ENCODE measurements at regions not wholly inside any gene's neighbourhood (a gene's known extent, or its start where the extent isn't known, plus 50 kb on each side); places are given as distances from the start of the nearest gene placed in this dataset.

- TF ChIP-seq ZNF281 (CRISPR knock-in tag; IDR thresholded peaks at IDR 0.05; ENCODE audit: borderline replicate concordance) (peak; percentile 52; the same call in 1 of the 2 replicates), LCORL (IDR thresholded peaks at IDR 0.05) (no peak), LCORL (CRISPR knock-in tag; IDR thresholded peaks at IDR 0.05) (peak; percentile 94), ZNF572 (CRISPR knock-in tag; IDR thresholded peaks at IDR 0.05) (no peak), ZBTB2 (CRISPR knock-in tag; IDR thresholded peaks at IDR 0.05; ENCODE audit: low read depth) (no peak), TRIM22 (IDR thresholded peaks at IDR 0.05) (no peak), FOXP4 (CRISPR knock-in tag; IDR thresholded peaks at IDR 0.05) (peak; percentile 80), ZNF503 (CRISPR knock-in tag; IDR thresholded peaks at IDR 0.05) (peak; percentile 81), NFYB (CRISPR knock-in tag; IDR thresholded peaks at IDR 0.05) (no peak), KLF12 (CRISPR knock-in tag; IDR thresholded peaks at IDR 0.05; ENCODE audit: borderline replicate concordance) (0 out of 2 replicates have a peak, but pooled peaks have one; percentile 37), ASH2L (IDR thresholded peaks at IDR 0.05; ENCODE audit: insufficient read length, low read depth, low read length) (no peak), ZNF670 (CRISPR knock-in tag; IDR thresholded peaks at IDR 0.05; ENCODE audit: borderline replicate concordance) (no peak), TP53 (CRISPR knock-in tag; conservative IDR thresholded peaks at IDR 0.05) (no peak), PHF21A (CRISPR knock-in tag; IDR thresholded peaks at IDR 0.05) (peak; percentile 72; the same call in 1 of the 2 replicates), TARDBP (CRISPR knock-in tag; IDR thresholded peaks at IDR 0.05) (peak; percentile 61), KDM5B (CRISPR knock-in tag; IDR thresholded peaks at IDR 0.05; ENCODE audit: borderline replicate concordance) (peak; percentile 69; the same call in 1 of the 2 replicates), MXD4 (CRISPR knock-in tag; IDR thresholded peaks at IDR 0.05) (peak; percentile 47), PPARG (CRISPR knock-in tag; conservative IDR thresholded peaks at IDR 0.05) (0 out of 2 replicates have a peak, but pooled peaks have one; percentile 15), TBP (CRISPR knock-in tag; IDR thresholded peaks at IDR 0.05) (no peak)
These were observed 103.3 kb upstream of the BOD1 start (continued) for GRCh38 chr5:173719731-173720082.

Data from HepG2 (cell line).